Gastrocnemius medialis (tissue), 4 donors: ENCODE measurements at regions not wholly inside any gene's neighbourhood (a gene's known extent, or its start where the extent isn't known, plus 50 kb on each side); places are given as distances from the start of the nearest gene placed in this dataset.

Experiments
- CTCF ChIP-seq, 5 experiments: fragments of 450-650 bp in 3 of 5; fragments of 200-600 bp in 2 of 5; sonication (generic) in 2 of 5; IDR thresholded peaks in 4 of 5; conservative IDR thresholded peaks in 1 of 5; 1 replicate in 4 of 5; 2 replicates in 1 of 5; pipeline ENCODE4 v1.5.1; 2016 to 2019; ENCODE audit warnings: antibody characterized with exemption in 5 of 5, mild to moderate bottlenecking in 3 of 5, moderate library complexity in 3 of 5
- POLR2A ChIP-seq, 2 donors: fragments of 450-650 bp; IDR thresholded peaks; one replicate each; pipeline ENCODE4 v1.6.1; 2017; ENCODE audit warnings: antibody characterized with exemption in 2 of 2, mild to moderate bottlenecking in 2 of 2, moderate library complexity in 2 of 2

GRCh38 chr4:153900426-153900825 lies 111.5 kb upstream of the SFRP2 start:
- TF ChIP-seq CTCF (IDR thresholded peaks at IDR 0.05 in 4 of 5, conservative IDR thresholded peaks at IDR 0.05 in 1 of 5) (no peak), POLR2A (IDR thresholded peaks at IDR 0.05) (no peak)
